Right atrium auricular region (tissue), 2 donors: ENCODE measurements at regions not wholly inside any gene's neighbourhood (a gene's known extent, or its start where the extent isn't known, plus 50 kb on each side); places are given as distances from the start of the nearest gene placed in this dataset.

Experiments used
- DNase-seq: peaks from one replicate; pipeline ENCODE4 v3.0.0-alpha.2; 2019; ENCODE audit warnings: low spot score
- H3K27ac ChIP-seq, 2 donors: fragments of 200-600 bp; sonication (generic); 1 replicate in 1 of 2; 2 replicates in 1 of 2; pipeline ENCODE4 v1.5.1; 2016 to 2019
- H3K27me3 ChIP-seq, 2 donors: fragments of 200-600 bp; sonication (generic); one replicate each; pipeline versions ENCODE4 v1.5.1 to v1.6.0; 2017 to 2019
- H3K36me3 ChIP-seq: fragments of 200-600 bp; sonication (generic); one replicate; pipeline ENCODE4 v1.5.1; 2016
- H3K4me1 ChIP-seq, 2 donors: fragments of 200-600 bp; sonication (generic); one replicate each; pipeline versions ENCODE4 v1.5.1 to v1.6.0; 2017 to 2019
- H3K4me3 ChIP-seq, 2 donors: fragments of 200-600 bp; sonication (generic); 1 replicate in 1 of 2; 2 replicates in 1 of 2; pipeline ENCODE4 v1.5.1; 2017 to 2019; ENCODE audit warnings: mild to moderate bottlenecking in 1 of 2, moderate library complexity in 1 of 2
- H3K9me3 ChIP-seq, 2 donors: fragments of 200-600 bp; sonication (generic); one replicate each; pipeline ENCODE4 v1.5.1; 2019
- TF ChIP-seq, protein P1 (sequence below), 2 donors: fragments of 200-600 bp; sonication (generic); IDR thresholded peaks; one replicate each; pipeline ENCODE4 v1.5.1; 2019; ENCODE audit warnings: antibody characterized with exemption in 2 of 2

DNA sequence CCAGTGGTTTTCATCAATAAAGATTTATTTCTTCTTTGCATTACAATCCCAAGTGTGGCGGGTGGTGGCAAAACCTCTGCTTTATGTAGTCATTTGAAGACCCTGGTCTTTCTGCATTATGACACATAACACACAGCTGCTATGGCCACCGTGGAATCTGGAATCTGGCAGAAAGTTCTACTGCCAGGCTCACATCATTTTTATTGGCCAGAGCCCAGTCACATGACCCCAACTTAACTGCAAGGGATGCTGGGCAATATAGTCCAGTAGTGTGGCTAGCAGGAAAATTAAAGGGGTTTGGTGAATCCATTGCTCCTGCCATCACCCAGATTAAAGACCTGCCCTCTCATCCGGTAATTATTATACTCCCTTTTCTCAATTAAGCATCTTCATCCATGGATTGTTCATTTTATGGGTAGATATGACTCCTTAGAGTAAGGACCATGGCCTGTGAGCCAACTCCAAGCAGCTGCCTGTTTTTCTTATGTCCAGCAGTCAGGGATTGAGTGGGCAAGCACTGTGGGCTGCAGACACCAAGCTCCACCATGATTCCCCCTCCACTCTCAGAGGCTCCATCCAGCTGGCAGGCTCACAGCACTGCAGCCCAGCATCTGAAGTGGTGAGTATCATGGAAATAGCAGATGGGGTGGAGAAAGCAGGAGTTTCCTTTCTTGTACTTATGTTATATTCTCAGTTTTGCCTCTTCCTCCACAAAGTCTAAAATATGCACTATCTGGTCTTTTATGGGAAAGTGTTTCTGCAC, 1030.7 kb downstream of the AACS start:
- no peak overlapping the region for H3K4me3 ChIP-seq
- no peak overlapping the region for H3K27ac ChIP-seq
- TF ChIP-seq, protein P1, sequence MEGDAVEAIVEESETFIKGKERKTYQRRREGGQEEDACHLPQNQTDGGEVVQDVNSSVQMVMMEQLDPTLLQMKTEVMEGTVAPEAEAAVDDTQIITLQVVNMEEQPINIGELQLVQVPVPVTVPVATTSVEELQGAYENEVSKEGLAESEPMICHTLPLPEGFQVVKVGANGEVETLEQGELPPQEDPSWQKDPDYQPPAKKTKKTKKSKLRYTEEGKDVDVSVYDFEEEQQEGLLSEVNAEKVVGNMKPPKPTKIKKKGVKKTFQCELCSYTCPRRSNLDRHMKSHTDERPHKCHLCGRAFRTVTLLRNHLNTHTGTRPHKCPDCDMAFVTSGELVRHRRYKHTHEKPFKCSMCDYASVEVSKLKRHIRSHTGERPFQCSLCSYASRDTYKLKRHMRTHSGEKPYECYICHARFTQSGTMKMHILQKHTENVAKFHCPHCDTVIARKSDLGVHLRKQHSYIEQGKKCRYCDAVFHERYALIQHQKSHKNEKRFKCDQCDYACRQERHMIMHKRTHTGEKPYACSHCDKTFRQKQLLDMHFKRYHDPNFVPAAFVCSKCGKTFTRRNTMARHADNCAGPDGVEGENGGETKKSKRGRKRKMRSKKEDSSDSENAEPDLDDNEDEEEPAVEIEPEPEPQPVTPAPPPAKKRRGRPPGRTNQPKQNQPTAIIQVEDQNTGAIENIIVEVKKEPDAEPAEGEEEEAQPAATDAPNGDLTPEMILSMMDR (IDR thresholded peaks at IDR 0.05) = no peak
- no peaks in the 10 kb centered on the region for H3K27me3 ChIP-seq
- H3K9me3 ChIP-seq = no peaks in the 10 kb centered on the region
- no peak for DNase-seq
- no peaks in the 10 kb centered on the region for H3K36me3 ChIP-seq
- H3K4me1 ChIP-seq = no peaks in the 10 kb centered on the region

DNA sequence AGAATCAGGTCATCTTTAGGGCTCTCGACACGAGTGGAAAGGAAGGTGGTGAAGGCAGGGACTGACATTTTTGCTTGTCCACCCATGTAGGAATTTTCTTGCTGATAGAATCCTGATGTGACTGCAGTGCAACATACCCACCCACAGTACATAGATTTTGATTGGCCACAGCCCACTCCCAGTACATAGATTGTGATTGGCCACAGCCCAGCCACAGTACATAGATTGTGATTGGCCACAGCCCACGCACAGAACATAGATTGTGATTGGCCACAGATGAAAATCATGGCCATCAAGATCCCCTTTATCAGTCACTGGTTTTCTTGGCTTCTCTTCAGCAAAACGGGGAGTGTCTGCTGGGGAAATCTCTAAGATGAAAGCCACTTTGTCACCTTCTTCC, 1041.5 kb downstream of the AACS start:
- Histone ChIP-seq H3K9me3 (no peaks in the 10 kb centered on the region), H3K27ac (no peak overlapping the region), H3K4me3 (no peak overlapping the region), H3K4me1 (no peaks in the 10 kb centered on the region), H3K27me3 (no peaks in the 10 kb centered on the region), H3K36me3 (no peaks in the 10 kb centered on the region)
- TF ChIP-seq, protein P1 (IDR thresholded peaks at IDR 0.05) = no peak
- DNase-seq = no peak

DNA sequence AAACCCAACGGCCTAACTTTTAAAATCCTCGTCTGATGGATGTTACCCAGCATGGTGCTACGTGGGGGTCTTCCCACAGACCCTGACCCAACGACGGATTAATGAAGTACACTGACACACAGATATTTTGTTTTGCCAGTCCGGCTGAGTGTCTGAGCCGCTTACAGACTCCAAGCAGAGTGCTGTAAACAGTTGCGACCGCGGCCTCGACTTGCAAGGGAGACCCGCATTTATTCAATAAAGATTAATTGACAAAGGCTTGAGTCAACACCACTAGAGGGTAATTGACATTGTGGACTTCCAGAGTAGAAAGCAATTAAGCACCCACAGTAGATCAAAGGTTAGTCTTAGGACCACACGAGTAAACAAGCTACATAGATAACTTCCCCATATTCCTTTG, 1042.4 kb downstream of the AACS start:
- H3K27ac ChIP-seq = no peak overlapping the region
- H3K9me3 ChIP-seq = no peaks in the 10 kb centered on the region
- TF ChIP-seq, protein P1 (IDR thresholded peaks at IDR 0.05) = no peak

DNA sequence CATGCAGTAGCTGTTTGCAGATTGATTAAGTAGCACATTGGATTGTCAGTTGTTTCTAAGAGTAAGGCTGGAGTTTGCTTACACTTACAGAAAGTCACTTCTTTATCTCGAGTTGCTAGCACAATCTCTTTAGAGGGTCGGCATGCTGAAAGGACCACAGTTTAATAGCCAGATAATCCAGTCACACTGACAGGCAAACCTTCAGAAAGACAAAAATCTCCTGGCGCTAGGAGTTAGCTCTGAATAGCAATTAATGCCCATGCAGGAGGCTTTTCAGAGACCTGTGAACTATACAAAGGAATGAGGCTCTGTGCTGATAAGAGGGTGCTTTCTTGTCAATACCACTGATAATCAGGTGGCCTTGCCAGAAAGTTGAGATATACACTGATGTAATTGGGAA, 1043.0 kb downstream of the AACS start:
- H3K27ac ChIP-seq = no peak overlapping the region
- TF ChIP-seq, protein P1 (IDR thresholded peaks at IDR 0.05) = no peak
- no peak overlapping the region for H3K4me3 ChIP-seq
- H3K27me3 ChIP-seq = no peaks in the 10 kb centered on the region
- no peaks in the 10 kb centered on the region for H3K4me1 ChIP-seq
- DNase-seq = no peak
- H3K36me3 ChIP-seq = no peaks in the 10 kb centered on the region
- H3K9me3 ChIP-seq = no peaks in the 10 kb centered on the region

More for the DNA sequence above, 1042.4 kb downstream of the AACS start:
- H3K27me3 ChIP-seq = no peaks in the 10 kb centered on the region
- no peaks in the 10 kb centered on the region for H3K4me1 ChIP-seq
- no peak for DNase-seq
- no peak overlapping the region for H3K4me3 ChIP-seq
- no peaks in the 10 kb centered on the region for H3K36me3 ChIP-seq

- Histone ChIP-seq H3K27ac (no peak overlapping the region), H3K36me3 (no peaks in the 10 kb centered on the region), H3K27me3 (no peaks in the 10 kb centered on the region), H3K4me1 (no peaks in the 10 kb centered on the region), H3K4me3 (no peak overlapping the region), H3K9me3 (no peaks in the 10 kb centered on the region)
- TF ChIP-seq, protein P1 (IDR thresholded peaks at IDR 0.05) = no peak
- DNase-seq = no peak
These were observed 1046.9 kb downstream of the AACS start for GRCh38 chr12:126112141-126112540.

DNA sequence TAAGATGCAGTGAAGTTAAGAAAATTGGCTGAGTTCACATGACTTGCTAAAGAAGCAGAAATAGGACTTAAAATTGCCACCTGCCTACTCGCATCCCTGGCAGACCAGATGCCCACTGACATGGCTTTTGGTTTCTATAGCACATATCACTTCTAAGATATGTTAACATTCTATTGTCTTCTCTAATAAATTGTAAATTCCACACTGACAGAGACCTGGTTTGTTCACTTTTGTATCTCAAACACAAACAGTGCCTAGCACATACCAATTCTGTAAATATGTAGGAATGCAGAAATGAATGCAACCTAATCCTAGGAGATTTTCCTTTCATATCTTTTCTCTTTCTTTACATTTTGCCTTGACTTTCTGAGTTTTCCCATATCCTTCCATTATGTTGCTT, 1047.6 kb downstream of the AACS start:
- Histone ChIP-seq H3K27me3 (no peaks in the 10 kb centered on the region), H3K36me3 (no peaks in the 10 kb centered on the region), H3K4me3 (no peak overlapping the region), H3K4me1 (no peaks in the 10 kb centered on the region), H3K9me3 (no peaks in the 10 kb centered on the region), H3K27ac (no peak overlapping the region)
- no peak for DNase-seq
- TF ChIP-seq, protein P1 (IDR thresholded peaks at IDR 0.05) = no peak
